H9 (cell line): ENCODE measurements at regions not wholly inside any gene's neighbourhood (a gene's known extent, or its start where the extent isn't known, plus 50 kb on each side); places are given as distances from the start of the nearest gene placed in this dataset.

Source experiments
- DNase-seq: peaks from one replicate; pipeline ENCODE4 v3.0.0-alpha.2; 2017
- H2AFZ ChIP-seq: one replicate; pipeline ENCODE4 v1.6.1; 2013; ENCODE audit warnings: mild to moderate bottlenecking, low read length, control low read depth, moderate library complexity
- H2AK5ac ChIP-seq: 2 replicates; pipeline ENCODE4 v1.6.1; 2013; ENCODE audit warnings: low read length, control low read depth, mixed read lengths; ENCODE audit not compliant: insufficient read length
- H2BK120ac ChIP-seq: one replicate; pipeline ENCODE4 v1.6.1; 2013; ENCODE audit warnings: low read depth, mild to moderate bottlenecking, low read length, control low read depth, inconsistent platforms; ENCODE audit not compliant: poor library complexity, severe bottlenecking
- H2BK12ac ChIP-seq: 2 replicates; pipeline ENCODE4 v1.6.1; 2013; ENCODE audit warnings: low read length, control low read depth, mixed read lengths, low read depth; ENCODE audit not compliant: insufficient read length
- H2BK15ac ChIP-seq: 2 replicates; pipeline ENCODE4 v1.6.1; 2013; ENCODE audit warnings: low read depth, low read length, control low read depth
- H2BK20ac ChIP-seq: one replicate; pipeline ENCODE4 v1.6.1; 2013; ENCODE audit warnings: low read depth, mild to moderate bottlenecking, low read length, control low read depth, inconsistent platforms; ENCODE audit not compliant: poor library complexity, severe bottlenecking
- H2BK5ac ChIP-seq: 2 replicates; pipeline ENCODE4 v1.6.1; 2013; ENCODE audit warnings: low read length, control low read depth, mixed read lengths; ENCODE audit not compliant: insufficient read length
- H3K14ac ChIP-seq: 2 replicates; pipeline ENCODE4 v1.6.1; 2013; ENCODE audit warnings: low read length, control low read depth; ENCODE audit not compliant: insufficient read depth
- H3K18ac ChIP-seq: 2 replicates; pipeline ENCODE4 v1.6.1; 2013; ENCODE audit warnings: low read depth, mild to moderate bottlenecking, mixed read lengths, low read length, control low read depth; ENCODE audit not compliant: insufficient read length
- H3K23ac ChIP-seq: 2 replicates; pipeline ENCODE4 v1.6.1; 2013; ENCODE audit warnings: low read length, control low read depth, mixed read lengths, low read depth; ENCODE audit not compliant: insufficient read length
- H3K23me2 ChIP-seq: 2 replicates; pipeline ENCODE4 v1.6.1; 2013; ENCODE audit warnings: low read depth, mild to moderate bottlenecking, mixed read lengths, low read length, control low read depth; ENCODE audit not compliant: insufficient read length, poor library complexity, severe bottlenecking
- H3K27ac ChIP-seq: 2 replicates; pipeline ENCODE4 v1.5.1; 2013; ENCODE audit warnings: low read length, control low read depth, mixed read lengths, low read depth; ENCODE audit not compliant: insufficient read length
- H3K27me3 ChIP-seq: 2 replicates; pipeline ENCODE4 v1.6.1; 2013; ENCODE audit warnings: low read length, control low read depth, inconsistent platforms; ENCODE audit not compliant: insufficient read depth
- H3K4ac ChIP-seq: 2 replicates; pipeline ENCODE4 v1.6.1; 2013; ENCODE audit warnings: low read depth, mild to moderate bottlenecking, control low read depth, inconsistent platforms, low read length, moderate library complexity
- H3K4me1 ChIP-seq: 2 replicates; pipeline ENCODE4 v1.6.1; 2013; ENCODE audit warnings: low read length, control low read depth, inconsistent platforms; ENCODE audit not compliant: insufficient read depth
- H3K4me2 ChIP-seq: 2 replicates; pipeline ENCODE4 v1.6.1; 2013; ENCODE audit warnings: low read length, control low read depth, mixed read lengths; ENCODE audit not compliant: insufficient read length, insufficient read depth
- H3K56ac ChIP-seq: 2 replicates; pipeline ENCODE4 v1.6.1; 2013; ENCODE audit warnings: low read depth, mild to moderate bottlenecking, mixed read lengths, low read length, control low read depth; ENCODE audit not compliant: insufficient read length
- H3K79me1 ChIP-seq: 2 replicates; pipeline ENCODE4 v1.6.1; 2013; ENCODE audit warnings: low read depth, mild to moderate bottlenecking, moderate library complexity, low read length, control low read depth, inconsistent platforms; ENCODE audit not compliant: insufficient read depth, poor library complexity, severe bottlenecking
- H3K79me2 ChIP-seq: 2 replicates; pipeline ENCODE4 v1.6.1; 2013; ENCODE audit warnings: low read length, control low read depth, inconsistent platforms; ENCODE audit not compliant: insufficient read depth
- H3K9ac ChIP-seq: 2 replicates; pipeline ENCODE4 v1.6.1; 2013; ENCODE audit warnings: low read length, control low read depth, mixed read lengths; ENCODE audit not compliant: insufficient read length; ENCODE audit errors: extremely low read depth
- H3K9me3 ChIP-seq: one replicate; pipeline ENCODE4 v1.6.1; 2013; ENCODE audit warnings: low read depth, low read length, inconsistent platforms; ENCODE audit not compliant: control insufficient read depth
- H3T11ph ChIP-seq: one replicate; pipeline ENCODE4 v1.6.1; 2013; ENCODE audit warnings: mild to moderate bottlenecking, low read length, control low read depth, inconsistent platforms
- H4K20me1 ChIP-seq: one replicate; pipeline ENCODE4 v1.6.1; 2013; ENCODE audit not compliant: control insufficient read depth, insufficient read length, insufficient read depth
- H4K5ac ChIP-seq: 2 replicates; pipeline ENCODE4 v1.6.1; 2013; ENCODE audit warnings: low read depth, mild to moderate bottlenecking, mixed read lengths, low read length, control low read depth; ENCODE audit not compliant: insufficient read length
- H4K8ac ChIP-seq: replicated peaks from 2 replicates; pipeline ENCODE4 v1.6.1; 2013; ENCODE audit warnings: low read length, control low read depth, mixed read lengths, low read depth; ENCODE audit not compliant: insufficient read length
- H4K91ac ChIP-seq: 2 replicates; pipeline ENCODE4 v1.6.1; 2013; ENCODE audit warnings: low read depth, mild to moderate bottlenecking, moderate library complexity, mixed read lengths, low read length, control low read depth; ENCODE audit not compliant: insufficient read length
- H3K27ac Mint-ChIP-seq, 3 experiments: 2 replicates in 2 of 3; 3 replicates in 1 of 3; pipeline ENCODE4 v1.8.0; 2020 to 2021; ENCODE audit warnings: mixed read lengths in 3 of 3, mild to moderate bottlenecking in 1 of 3, moderate library complexity in 1 of 3
- H3K27me3 Mint-ChIP-seq: 2 replicates; pipeline ENCODE4 v1.8.0; 2021; ENCODE audit warnings: low read depth, mild to moderate bottlenecking, moderate library complexity, mixed read lengths
- H3K36me3 Mint-ChIP-seq, 3 experiments: 2 replicates in 2 of 3; 3 replicates in 1 of 3; pipeline ENCODE4 v1.8.0; 2020 to 2021; ENCODE audit warnings: low read depth in 3 of 3, mixed read lengths in 3 of 3; ENCODE audit not compliant: insufficient read depth in 1 of 3
- H3K4me1 Mint-ChIP-seq, 2 experiments: 2 replicates each; pipeline ENCODE4 v1.8.0; 2020; ENCODE audit warnings: mixed read lengths in 2 of 2
- H3K4me3 Mint-ChIP-seq, 2 experiments: 2 replicates in 1 of 2; 3 replicates in 1 of 2; pipeline ENCODE4 v1.8.0; 2020 to 2021; ENCODE audit warnings: mild to moderate bottlenecking in 2 of 2, mixed read lengths in 2 of 2, moderate library complexity in 1 of 2
- H3K9me3 Mint-ChIP-seq, 2 experiments: 2 replicates in 1 of 2; 3 replicates in 1 of 2; pipeline ENCODE4 v1.8.0; 2020; ENCODE audit warnings: mild to moderate bottlenecking in 2 of 2, mixed read lengths in 2 of 2, moderate library complexity in 1 of 2
- CTCF ChIP-seq: fragments of 200-600 bp; sonication (generic); conservative IDR thresholded peaks from 3 replicates; pipeline ENCODE4 v1.8.0; 2021; ENCODE audit warnings: antibody characterized with exemption, mild to moderate bottlenecking

- Mint-ChIP-seq H3K27me3 (no peaks in the 10 kb centered on the region), H3K4me3 (no peak overlapping the region), H3K9me3 (no peaks in the 10 kb centered on the region; a peak in 2 of 5 replicates), H3K36me3 (no peaks in the 10 kb centered on the region), H3K4me1 (peaks cover 2% of the 10 kb centered on the region in 2 experiments; a peak in 1 of 4 replicates), H3K27ac (no peak overlapping the region)
- Histone ChIP-seq H3K18ac (no peak overlapping the region), H3K14ac (no peak overlapping the region), H3K56ac (no peak overlapping the region), H4K8ac (no peak overlapping the region), H3K4me1 (no peaks in the 10 kb centered on the region), H3K4me2 (no peak overlapping the region), H2BK15ac (no peak overlapping the region), H3K23me2 (no peaks in the 10 kb centered on the region), H3K4ac (no peak overlapping the region), H3K9ac (no peak overlapping the region), H3K79me1 (no peaks in the 10 kb centered on the region), H2BK12ac (no peak overlapping the region), H2BK20ac (no peak overlapping the region), H2BK5ac (no peak overlapping the region), H4K91ac (no peak overlapping the region), H3K27me3 (no peaks in the 10 kb centered on the region), H3T11ph (no peak overlapping the region), H2AK5ac (no peak overlapping the region), H3K79me2 (no peaks in the 10 kb centered on the region), H2AFZ (no peak overlapping the region), H4K5ac (no peak overlapping the region), H3K9me3 (no peaks in the 10 kb centered on the region), H3K23ac (no peak overlapping the region), H2BK120ac (no peak overlapping the region), H3K27ac (no peak overlapping the region), H4K20me1 (no peaks in the 10 kb centered on the region)
- TF ChIP-seq CTCF = no peak
- DNase-seq = no peak
These were observed 600.1 kb upstream of the RGMB start for GRCh38 chr5:98173334-98173733.
